ENCODE measurements at regions not wholly inside any gene's neighbourhood (a gene's known extent, or its start where the extent isn't known, plus 50 kb on each side); places are given as distances from the start of the nearest gene placed in this dataset.
"Not testable (repeated sequence)": the region's sequence is repeated elsewhere in the genome, so short reads cannot be mapped to it uniquely, and the experiment has no call there.

DNA sequence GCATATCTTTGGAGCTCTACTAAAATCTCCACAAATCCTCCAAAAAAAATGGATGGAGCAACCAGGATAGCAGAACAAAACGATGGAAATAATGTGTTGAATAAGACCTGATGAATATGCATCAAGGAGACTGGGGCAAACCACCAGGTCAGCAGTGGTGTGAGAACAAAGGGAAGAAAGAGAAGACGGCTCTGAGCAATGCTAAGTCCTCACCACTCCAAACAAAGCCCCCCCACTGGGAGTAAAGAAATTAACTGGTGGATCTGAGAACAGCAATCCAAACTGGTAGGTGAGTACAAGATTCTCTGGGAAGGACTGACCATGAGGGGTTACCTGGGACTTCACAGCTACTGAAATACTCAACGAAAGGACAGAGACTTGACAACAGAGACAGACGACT, 977.3 kb downstream of the TBL1XR1 start:
- DNase-seq, result no peak
- no peaks in the 10 kb centered on the region for H3K27me3 ChIP-seq (replicated peaks; ENCODE audit: control insufficient read depth, insufficient read depth, low read length, poor library complexity, severe bottlenecking)
- no peak overlapping the region for H3K27ac ChIP-seq (ENCODE audit: insufficient read depth, low read length, poor library complexity, severe bottlenecking)
- H3K4me3 ChIP-seq (ENCODE audit: insufficient read depth, low read depth, low read length, poor library complexity, severe bottlenecking), result no peak overlapping the region
- no peaks in the 10 kb centered on the region for H3K36me3 ChIP-seq (ENCODE audit: control insufficient read depth, insufficient read depth, low read length)
- H3K9me3 ChIP-seq (ENCODE audit: control insufficient read depth, low read length), result no peaks in the 10 kb centered on the region
- H3K4me1 ChIP-seq (ENCODE audit: control insufficient read depth, insufficient read depth, low read length, poor library complexity, severe bottlenecking), result no peaks in the 10 kb centered on the region

DNA sequence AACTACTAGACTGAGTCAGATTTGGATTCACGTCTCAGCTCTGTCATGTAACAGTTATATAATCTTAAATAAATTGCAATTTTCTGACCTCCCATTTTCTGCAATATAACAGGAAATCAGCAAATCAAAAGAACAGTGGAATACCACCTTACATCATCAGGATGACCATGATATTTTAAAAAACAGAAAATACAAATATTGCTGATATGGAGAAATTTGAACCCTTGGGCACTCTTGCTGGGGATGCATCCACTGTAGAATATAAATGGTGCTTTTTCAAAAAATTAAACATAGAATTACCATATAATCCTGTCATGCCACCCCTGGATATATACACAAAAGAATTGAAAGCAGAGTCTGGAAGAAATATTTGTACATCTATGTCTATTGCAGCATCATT, 982.5 kb downstream of the TBL1XR1 start:
- DNase-seq, result no peak
- Histone ChIP-seq H3K36me3 (ENCODE audit: control insufficient read depth, insufficient read depth, low read length) (no peaks in the 10 kb centered on the region), H3K9me3 (ENCODE audit: control insufficient read depth, low read length) (peaks cover 4% of the 10 kb centered on the region), H3K27me3 (replicated peaks; ENCODE audit: control insufficient read depth, insufficient read depth, low read length, poor library complexity, severe bottlenecking) (no peaks in the 10 kb centered on the region), H3K4me1 (ENCODE audit: control insufficient read depth, insufficient read depth, low read length, poor library complexity, severe bottlenecking) (no peaks in the 10 kb centered on the region), H3K27ac (ENCODE audit: insufficient read depth, low read length, poor library complexity, severe bottlenecking) (no peak overlapping the region), H3K4me3 (ENCODE audit: insufficient read depth, low read depth, low read length, poor library complexity, severe bottlenecking) (no peak overlapping the region)

DNA sequence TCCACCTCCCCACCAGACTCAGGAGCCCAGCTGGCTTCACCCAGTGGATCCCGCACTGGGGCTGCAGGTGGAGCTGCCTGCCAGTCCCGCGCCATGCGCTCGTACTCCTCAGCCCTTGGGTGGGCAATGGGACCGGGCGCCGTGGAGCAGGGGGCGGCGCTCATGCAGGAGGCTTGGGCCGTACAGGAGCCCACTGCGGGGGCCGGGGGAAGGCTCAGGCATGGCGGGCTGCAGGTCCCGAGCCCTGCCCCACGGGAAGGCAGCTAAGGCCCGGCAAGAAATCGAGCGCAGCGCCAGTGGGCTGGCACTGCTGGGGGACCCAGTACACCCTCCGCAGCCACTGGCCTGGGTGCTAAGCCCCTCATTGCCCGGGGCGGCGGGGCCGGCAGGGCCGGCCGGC, 984.0 kb downstream of the TBL1XR1 start:
- DNase-seq; H3K9me3 ChIP-seq (ENCODE audit: control insufficient read depth, low read length); H3K4me3 ChIP-seq (ENCODE audit: insufficient read depth, low read depth, low read length, poor library complexity, severe bottlenecking); H3K27ac ChIP-seq (ENCODE audit: insufficient read depth, low read length, poor library complexity, severe bottlenecking); H3K36me3 ChIP-seq (ENCODE audit: control insufficient read depth, insufficient read depth, low read length); H3K27me3 ChIP-seq (replicated peaks; ENCODE audit: control insufficient read depth, insufficient read depth, low read length, poor library complexity, severe bottlenecking); H3K4me1 ChIP-seq (ENCODE audit: control insufficient read depth, insufficient read depth, low read length, poor library complexity, severe bottlenecking): not testable (repeated sequence)

DNA sequence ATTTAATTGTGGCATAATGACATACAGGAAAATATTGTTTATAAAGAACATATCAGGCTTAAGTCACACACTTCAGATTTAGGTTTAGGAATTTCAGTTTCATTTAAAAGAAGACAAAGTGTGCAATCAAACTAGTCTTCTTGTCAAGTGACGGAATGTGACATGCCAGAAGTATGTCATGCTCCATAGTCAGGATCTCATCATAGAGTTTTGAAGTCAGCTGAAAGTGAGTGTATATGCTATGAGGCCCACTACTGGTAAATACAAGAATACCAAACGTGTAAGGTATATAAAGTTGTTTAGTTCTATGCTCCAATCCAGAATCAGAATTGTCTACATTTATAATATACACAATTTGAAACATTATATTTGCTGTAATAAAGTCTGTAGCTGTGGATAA, 988.4 kb downstream of the TBL1XR1 start:
- Histone ChIP-seq H3K4me3 (ENCODE audit: insufficient read depth, low read depth, low read length, poor library complexity, severe bottlenecking) (no peak overlapping the region), H3K27me3 (replicated peaks; ENCODE audit: control insufficient read depth, insufficient read depth, low read length, poor library complexity, severe bottlenecking) (no peaks in the 10 kb centered on the region), H3K27ac (ENCODE audit: insufficient read depth, low read length, poor library complexity, severe bottlenecking) (no peak overlapping the region), H3K4me1 (ENCODE audit: control insufficient read depth, insufficient read depth, low read length, poor library complexity, severe bottlenecking) (no peaks in the 10 kb centered on the region), H3K9me3 (ENCODE audit: control insufficient read depth, low read length) (peaks cover 4% of the 10 kb centered on the region), H3K36me3 (ENCODE audit: control insufficient read depth, insufficient read depth, low read length) (no peaks in the 10 kb centered on the region)
- DNase-seq, result no peak

DNA sequence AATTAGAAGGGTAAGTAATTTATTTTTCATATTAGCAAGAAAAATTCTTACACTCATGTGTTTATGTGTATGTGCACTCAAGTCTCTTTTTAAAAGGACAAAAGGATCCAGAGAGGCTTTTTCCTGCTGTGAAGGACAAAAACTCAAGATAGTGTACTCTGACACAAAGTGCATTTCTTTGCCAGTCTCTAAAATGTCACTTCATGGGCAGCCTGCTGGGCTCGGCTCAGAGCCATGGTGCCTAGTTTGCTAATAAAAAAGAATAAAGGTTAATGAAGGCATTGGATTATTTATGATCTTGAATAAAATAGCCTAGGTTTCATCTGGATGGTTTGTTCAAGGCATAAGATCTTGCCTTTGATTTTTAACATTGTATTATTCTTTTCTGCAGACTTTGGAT, 989.0 kb downstream of the TBL1XR1 start:
- H3K4me3 ChIP-seq (ENCODE audit: insufficient read depth, low read depth, low read length, poor library complexity, severe bottlenecking), result no peak overlapping the region

DNA sequence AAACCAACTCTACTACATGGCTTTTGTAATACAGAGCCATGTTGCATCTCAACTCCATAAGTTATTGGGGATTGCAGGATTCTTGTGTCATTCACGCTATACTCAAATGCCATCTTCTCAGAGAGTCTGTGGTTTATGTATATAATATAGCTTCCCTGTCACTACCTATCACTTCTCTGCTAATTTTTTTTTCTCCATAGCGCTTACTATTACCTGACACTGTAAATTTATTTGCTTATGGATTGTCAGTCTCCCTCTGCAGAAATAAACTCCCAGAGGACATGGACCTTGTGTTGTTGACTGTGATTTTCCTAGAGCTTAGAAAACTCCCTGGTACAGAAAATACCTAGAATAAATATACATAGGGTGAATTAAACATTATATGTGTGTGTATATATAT, 990.5 kb downstream of the TBL1XR1 start:
- Histone ChIP-seq H3K9me3 (ENCODE audit: control insufficient read depth, low read length) (peaks cover 4% of the 10 kb centered on the region), H3K4me1 (ENCODE audit: control insufficient read depth, insufficient read depth, low read length, poor library complexity, severe bottlenecking) (no peaks in the 10 kb centered on the region), H3K4me3 (ENCODE audit: insufficient read depth, low read depth, low read length, poor library complexity, severe bottlenecking) (no peak overlapping the region), H3K27ac (ENCODE audit: insufficient read depth, low read length, poor library complexity, severe bottlenecking) (no peak overlapping the region), H3K36me3 (ENCODE audit: control insufficient read depth, insufficient read depth, low read length) (no peaks in the 10 kb centered on the region), H3K27me3 (replicated peaks; ENCODE audit: control insufficient read depth, insufficient read depth, low read length, poor library complexity, severe bottlenecking) (no peaks in the 10 kb centered on the region)
- DNase-seq, result no peak

More for the DNA sequence above, 989.0 kb downstream of the TBL1XR1 start:
- no peaks in the 10 kb centered on the region for H3K27me3 ChIP-seq (replicated peaks; ENCODE audit: control insufficient read depth, insufficient read depth, low read length, poor library complexity, severe bottlenecking)
- H3K36me3 ChIP-seq (ENCODE audit: control insufficient read depth, insufficient read depth, low read length), result no peaks in the 10 kb centered on the region
- peaks cover 4% of the 10 kb centered on the region for H3K9me3 ChIP-seq (ENCODE audit: control insufficient read depth, low read length)
- H3K27ac ChIP-seq (ENCODE audit: insufficient read depth, low read length, poor library complexity, severe bottlenecking), result no peak overlapping the region
- DNase-seq, result no peak
- no peaks in the 10 kb centered on the region for H3K4me1 ChIP-seq (ENCODE audit: control insufficient read depth, insufficient read depth, low read length, poor library complexity, severe bottlenecking)

DNA sequence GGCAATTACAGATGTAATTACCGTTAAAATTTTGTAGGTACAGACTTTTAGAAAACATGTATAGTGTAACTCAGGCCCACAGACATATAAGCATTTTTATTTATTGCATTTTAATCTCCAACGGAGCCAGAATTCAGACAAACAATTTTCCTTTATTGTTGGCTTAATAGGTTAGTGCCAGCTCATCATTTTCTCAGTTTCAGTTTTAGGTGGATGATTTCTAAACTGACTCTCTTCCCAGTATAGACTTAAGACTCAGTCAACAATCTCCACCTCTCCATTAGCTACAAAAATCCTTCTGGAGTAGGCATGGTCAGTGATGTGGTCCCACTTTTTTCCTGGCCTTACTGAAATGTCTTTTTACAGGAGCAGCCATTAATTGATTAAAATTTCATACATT, 994.6 kb downstream of the TBL1XR1 start:
- Histone ChIP-seq H3K36me3 (ENCODE audit: control insufficient read depth, insufficient read depth, low read length) (no peaks in the 10 kb centered on the region), H3K27ac (ENCODE audit: insufficient read depth, low read length, poor library complexity, severe bottlenecking) (no peak overlapping the region), H3K9me3 (ENCODE audit: control insufficient read depth, low read length) (no peaks in the 10 kb centered on the region), H3K4me1 (ENCODE audit: control insufficient read depth, insufficient read depth, low read length, poor library complexity, severe bottlenecking) (no peaks in the 10 kb centered on the region), H3K4me3 (ENCODE audit: insufficient read depth, low read depth, low read length, poor library complexity, severe bottlenecking) (no peak overlapping the region), H3K27me3 (replicated peaks; ENCODE audit: control insufficient read depth, insufficient read depth, low read length, poor library complexity, severe bottlenecking) (no peaks in the 10 kb centered on the region)
- no peak for DNase-seq

DNA sequence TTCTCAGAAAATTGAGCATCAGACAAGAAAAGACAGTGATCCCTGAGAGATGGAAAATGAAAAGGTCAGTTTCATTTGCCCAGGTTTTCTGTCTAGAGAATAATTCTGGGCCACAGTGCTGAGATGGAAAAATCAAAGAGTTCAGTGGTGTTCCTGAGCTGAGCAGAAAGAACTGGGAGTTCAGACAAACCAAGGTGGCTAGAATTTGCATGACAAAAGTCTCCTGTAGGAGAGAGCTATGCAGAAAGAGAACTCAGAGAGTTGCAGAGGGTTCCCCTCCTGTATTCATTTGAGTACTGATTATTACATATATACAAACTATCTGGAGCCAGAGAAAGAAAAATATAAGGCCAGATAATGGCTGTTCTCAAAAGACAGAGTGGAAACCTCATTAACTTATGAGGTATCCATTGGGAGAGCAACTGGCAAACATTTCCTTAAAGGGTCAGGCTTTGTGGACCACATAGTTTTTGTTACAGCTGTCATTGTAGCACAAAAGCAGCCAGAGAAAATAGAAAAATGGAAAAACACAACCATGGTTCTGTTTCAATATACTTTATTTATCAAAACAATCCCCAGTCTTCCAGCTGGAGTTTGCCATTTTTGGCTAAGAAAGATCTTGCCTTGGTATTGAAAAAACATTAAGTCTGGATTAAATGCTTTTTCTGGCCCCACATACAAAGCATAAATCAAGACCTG, 1004.1 kb downstream of the TBL1XR1 start:
- H3K4me1 ChIP-seq (ENCODE audit: control insufficient read depth, insufficient read depth, low read length, poor library complexity, severe bottlenecking), result no peaks in the 10 kb centered on the region
- H3K36me3 ChIP-seq (ENCODE audit: control insufficient read depth, insufficient read depth, low read length), result no peaks in the 10 kb centered on the region
- H3K27ac ChIP-seq (ENCODE audit: insufficient read depth, low read length, poor library complexity, severe bottlenecking), result no peak overlapping the region
- no peak overlapping the region for H3K4me3 ChIP-seq (ENCODE audit: insufficient read depth, low read depth, low read length, poor library complexity, severe bottlenecking)
- no peaks in the 10 kb centered on the region for H3K9me3 ChIP-seq (ENCODE audit: control insufficient read depth, low read length)
- no peaks in the 10 kb centered on the region for H3K27me3 ChIP-seq (replicated peaks; ENCODE audit: control insufficient read depth, insufficient read depth, low read length, poor library complexity, severe bottlenecking)
- DNase-seq, result no peak

DNA sequence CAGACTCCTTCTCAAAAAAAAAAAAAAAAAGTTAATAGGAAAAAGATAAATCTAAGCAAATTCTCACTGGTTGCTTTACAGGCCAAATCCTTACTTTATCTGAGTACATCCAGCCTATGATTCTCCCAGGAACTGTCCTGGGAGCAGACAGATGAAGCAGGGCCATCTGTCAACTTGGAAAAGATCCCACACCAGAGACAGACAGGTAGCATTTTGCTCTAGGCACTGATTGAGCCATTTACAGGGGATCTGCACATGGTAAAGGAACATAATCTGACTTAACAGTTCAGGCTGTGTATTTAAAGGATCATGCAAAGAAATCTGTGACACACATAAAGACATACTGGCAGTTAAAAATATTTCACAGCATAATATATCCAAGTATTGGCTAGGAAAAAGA, 1006.5 kb downstream of the TBL1XR1 start:
- Histone ChIP-seq H3K4me3 (ENCODE audit: insufficient read depth, low read depth, low read length, poor library complexity, severe bottlenecking) (no peak overlapping the region), H3K27ac (ENCODE audit: insufficient read depth, low read length, poor library complexity, severe bottlenecking) (no peak overlapping the region), H3K4me1 (ENCODE audit: control insufficient read depth, insufficient read depth, low read length, poor library complexity, severe bottlenecking) (no peaks in the 10 kb centered on the region), H3K27me3 (replicated peaks; ENCODE audit: control insufficient read depth, insufficient read depth, low read length, poor library complexity, severe bottlenecking) (no peaks in the 10 kb centered on the region), H3K36me3 (ENCODE audit: control insufficient read depth, insufficient read depth, low read length) (no peaks in the 10 kb centered on the region), H3K9me3 (ENCODE audit: control insufficient read depth, low read length) (no peaks in the 10 kb centered on the region)
- no peak for DNase-seq

DNA sequence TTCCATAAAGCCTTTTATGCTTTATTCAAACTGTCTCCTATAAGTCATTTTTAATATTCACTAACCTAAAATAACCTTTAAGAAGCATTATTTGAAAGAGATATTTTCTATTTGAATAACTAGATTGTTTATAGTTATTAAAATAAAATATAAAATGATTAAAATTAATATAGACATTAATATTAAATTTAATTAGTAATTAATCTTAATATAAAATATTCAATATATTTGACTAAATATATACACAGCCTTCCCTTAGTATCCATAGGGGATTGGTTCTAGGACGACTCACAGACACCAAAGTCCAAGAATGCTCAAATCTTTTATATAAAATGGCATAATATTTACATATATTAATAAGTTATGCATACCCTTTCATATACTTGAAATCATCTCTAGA, 1014.1 kb downstream of the TBL1XR1 start:
- H3K36me3 ChIP-seq (ENCODE audit: control insufficient read depth, insufficient read depth, low read length), result no peaks in the 10 kb centered on the region
- no peaks in the 10 kb centered on the region for H3K9me3 ChIP-seq (ENCODE audit: control insufficient read depth, low read length)
- H3K4me3 ChIP-seq (ENCODE audit: insufficient read depth, low read depth, low read length, poor library complexity, severe bottlenecking), result no peak overlapping the region
- no peak overlapping the region for H3K27ac ChIP-seq (ENCODE audit: insufficient read depth, low read length, poor library complexity, severe bottlenecking)
- DNase-seq, result no peak
- H3K27me3 ChIP-seq (replicated peaks; ENCODE audit: control insufficient read depth, insufficient read depth, low read length, poor library complexity, severe bottlenecking), result no peaks in the 10 kb centered on the region
- H3K4me1 ChIP-seq (ENCODE audit: control insufficient read depth, insufficient read depth, low read length, poor library complexity, severe bottlenecking), result no peaks in the 10 kb centered on the region
